Activated CD8-positive, alpha-beta T cell treated with anti-CD3 and anti-CD28 coated beads, Interleukin-2, amount 10 ng/mL, durations not matched to agents 7 days and 5 days (primary cell): ENCODE measurements at regions not wholly inside any gene's neighbourhood (a gene's known extent, or its start where the extent isn't known, plus 50 kb on each side); places are given as distances from the start of the nearest gene placed in this dataset.
"Not testable (repeated sequence)": the region's sequence is repeated elsewhere in the genome, so short reads cannot be mapped to it uniquely, and the experiment has no call there.

ENCODE experiments used
- ATAC-seq: fragments of 150-1000 bp; cut with Tn5 transposase; one replicate; pipeline ENCODE4 v1.10.0; 2021; ENCODE audit warnings: moderate library complexity
- CTCF ChIA-PET: fragments of 350-600 bp; sonication (Branson Sonifier 250); formaldehyde crosslinking; loops from one replicate; lab custom pipeline; 2021; ENCODE audit warnings: antibody characterized with exemption; lab: Charles Lee
- POLR2A ChIA-PET: fragments of 350-600 bp; sonication (Branson Sonifier 250); formaldehyde crosslinking; loops from one replicate; lab custom pipeline; 2021; ENCODE audit warnings: antibody characterized with exemption; lab: Charles Lee
- DNase-seq: peaks from one replicate; pipeline ENCODE4 v3.0.0-alpha.2; 2020
- H3K27ac Mint-ChIP-seq: one replicate; pipeline ENCODE4 v1.8.0; 2021; ENCODE audit warnings: mild to moderate bottlenecking, mixed read lengths
- H3K27me3 Mint-ChIP-seq: one replicate; pipeline ENCODE4 v1.8.0; 2021; ENCODE audit warnings: low read depth, mixed read lengths
- H3K36me3 Mint-ChIP-seq: one replicate; pipeline ENCODE4 v1.8.0; 2021; ENCODE audit warnings: low read depth, mixed read lengths
- H3K4me1 Mint-ChIP-seq: one replicate; pipeline ENCODE4 v1.8.0; 2021; ENCODE audit warnings: low read depth, mixed read lengths
- H3K4me3 Mint-ChIP-seq: one replicate; pipeline ENCODE4 v1.8.0; 2021; ENCODE audit warnings: mild to moderate bottlenecking, mixed read lengths
- H3K9me3 Mint-ChIP-seq: one replicate; pipeline ENCODE4 v1.8.0; 2022; ENCODE audit warnings: mixed read lengths; ENCODE audit not compliant: insufficient read depth

DNA sequence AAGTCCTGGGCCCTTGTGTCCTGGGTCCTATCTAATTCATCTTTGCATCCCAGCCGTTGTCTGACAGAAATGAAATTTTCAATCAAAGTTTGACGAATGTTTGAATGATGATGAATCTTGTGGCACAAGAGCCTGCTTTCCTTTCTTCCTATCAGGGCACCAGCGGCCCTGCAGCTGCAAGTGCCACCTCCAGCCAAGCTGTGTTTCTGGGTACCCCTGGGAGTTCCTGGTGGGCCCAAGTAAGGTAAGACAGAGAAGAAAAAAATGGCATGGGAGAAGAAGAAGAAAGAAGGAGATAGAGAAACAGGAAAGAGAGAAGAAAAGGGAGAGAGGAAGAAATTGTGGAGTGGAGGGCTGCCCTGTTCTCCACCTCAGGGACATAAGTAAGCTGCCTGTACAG, 782.1 kb upstream of the TPTE start:
- DNase-seq (no peak), ATAC-seq (no peak)
- ChIA-PET POLR2A (no interaction called here), CTCF (no interaction called here)
- H3K4me1 Mint-ChIP-seq = no peaks in the 10 kb centered on the region
- no peaks in the 10 kb centered on the region for H3K36me3 Mint-ChIP-seq
- no peak overlapping the region for H3K27ac Mint-ChIP-seq
- no peak overlapping the region for H3K4me3 Mint-ChIP-seq
- H3K27me3 Mint-ChIP-seq = no peaks in the 10 kb centered on the region
- peaks cover 33% of the 10 kb centered on the region for H3K9me3 Mint-ChIP-seq

GRCh38 chr21:9740177-9740941, 781.0 kb upstream of the TPTE start:
- H3K9me3 Mint-ChIP-seq = peaks cover 33% of the 10 kb centered on the region
- H3K4me1 Mint-ChIP-seq, H3K27me3 Mint-ChIP-seq, H3K27ac Mint-ChIP-seq, CTCF ChIA-PET, H3K36me3 Mint-ChIP-seq, ATAC-seq, DNase-seq, H3K4me3 Mint-ChIP-seq, POLR2A ChIA-PET: not testable (repeated sequence)

- H3K27me3 Mint-ChIP-seq, CTCF ChIA-PET, H3K27ac Mint-ChIP-seq, H3K4me3 Mint-ChIP-seq, H3K4me1 Mint-ChIP-seq, H3K36me3 Mint-ChIP-seq, DNase-seq, POLR2A ChIA-PET, ATAC-seq: not testable (repeated sequence)
- H3K9me3 Mint-ChIP-seq = peaks cover 33% of the 10 kb centered on the region
Measured at GRCh38 chr21:9740991-9741742, 780.2 kb upstream of the TPTE start.

DNA sequence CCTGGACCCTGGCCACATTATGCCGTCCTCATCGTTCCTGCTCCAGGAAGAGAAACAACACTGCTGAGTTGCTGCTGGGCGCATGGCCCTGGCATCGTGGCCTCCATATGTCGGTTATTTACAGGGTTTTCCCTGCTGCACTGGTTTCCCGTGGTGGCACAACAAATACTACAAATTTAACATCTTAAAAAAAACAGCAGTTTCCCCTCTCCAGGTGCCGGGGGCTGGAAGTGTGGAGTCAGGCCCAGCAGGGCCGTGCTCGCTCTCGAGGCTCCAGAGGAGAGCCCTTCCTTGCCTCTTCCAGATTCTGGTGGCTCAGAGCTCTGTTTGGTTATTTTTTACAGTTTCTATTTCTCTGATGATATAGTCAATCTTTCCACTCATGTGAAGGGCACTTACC, 777.8 kb upstream of the TPTE start:
- H3K27me3 Mint-ChIP-seq, POLR2A ChIA-PET, H3K4me1 Mint-ChIP-seq, H3K36me3 Mint-ChIP-seq, ATAC-seq, H3K27ac Mint-ChIP-seq, CTCF ChIA-PET, H3K4me3 Mint-ChIP-seq, DNase-seq: not testable (repeated sequence)
- H3K9me3 Mint-ChIP-seq = peaks cover 42% of the 10 kb centered on the region

DNA sequence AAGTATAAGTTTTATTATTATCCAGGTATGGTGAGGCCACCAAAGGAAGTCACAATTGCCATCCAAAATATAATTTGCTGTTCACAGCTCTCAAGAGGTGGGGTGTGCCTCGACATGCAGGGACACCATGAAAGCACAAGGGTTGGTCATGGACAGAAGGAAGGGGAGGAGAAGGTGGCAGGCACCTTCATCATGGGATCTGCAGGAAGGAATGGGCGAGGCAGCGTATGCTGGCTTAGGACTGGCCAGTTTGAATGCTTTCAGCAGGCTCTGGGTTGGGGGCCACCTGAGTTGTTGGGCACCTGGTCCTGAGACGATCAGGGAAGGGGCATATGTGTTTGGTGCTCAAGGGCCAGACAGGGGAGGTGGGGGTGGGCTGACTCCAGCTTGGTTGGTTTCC, 777.2 kb upstream of the TPTE start:
- DNase-seq, H3K4me1 Mint-ChIP-seq, H3K27me3 Mint-ChIP-seq, POLR2A ChIA-PET, H3K4me3 Mint-ChIP-seq, ATAC-seq, H3K27ac Mint-ChIP-seq, H3K36me3 Mint-ChIP-seq, CTCF ChIA-PET: not testable (repeated sequence)
- H3K9me3 Mint-ChIP-seq = peaks cover 42% of the 10 kb centered on the region

- DNase-seq, H3K36me3 Mint-ChIP-seq, H3K27ac Mint-ChIP-seq, H3K4me3 Mint-ChIP-seq, H3K4me1 Mint-ChIP-seq, CTCF ChIA-PET, ATAC-seq, H3K27me3 Mint-ChIP-seq, POLR2A ChIA-PET: not testable (repeated sequence)
- H3K9me3 Mint-ChIP-seq = peaks cover 38% of the 10 kb centered on the region
Measured at GRCh38 chr21:9744593-9744992, 776.8 kb upstream of the TPTE start.

DNA sequence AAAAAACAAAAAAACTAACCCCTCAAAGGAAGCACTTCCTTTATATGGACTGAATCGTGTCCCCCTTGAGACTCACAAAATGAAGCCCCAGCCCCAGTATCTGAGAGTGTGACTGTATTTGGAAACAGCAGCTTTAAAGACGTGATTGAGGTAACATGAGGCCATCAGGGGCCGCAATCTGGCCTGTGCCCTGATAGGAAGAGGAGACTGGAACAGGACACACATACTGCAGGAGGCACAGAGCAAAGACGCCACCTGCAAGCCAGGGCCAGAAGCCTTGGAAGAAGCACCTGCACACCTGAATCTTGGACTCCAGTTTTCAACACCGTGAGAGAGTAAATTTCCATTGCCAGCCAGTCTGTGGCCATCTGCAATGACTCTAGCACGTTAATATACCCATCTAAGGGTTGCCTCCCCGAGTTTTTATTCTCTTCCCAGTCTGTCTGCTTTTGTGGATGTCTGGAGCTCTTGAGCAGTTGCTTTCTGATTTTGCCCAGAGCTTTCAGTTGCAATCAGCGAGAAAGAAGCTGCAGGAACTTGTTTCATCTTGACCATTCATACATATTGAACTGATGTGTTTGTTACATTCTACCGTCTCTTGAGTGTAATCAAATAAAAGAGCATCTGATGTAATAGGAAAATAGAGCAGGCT, 775.8 kb upstream of the TPTE start:
- H3K4me3 Mint-ChIP-seq, ATAC-seq, POLR2A ChIA-PET, H3K4me1 Mint-ChIP-seq, CTCF ChIA-PET, DNase-seq, H3K27ac Mint-ChIP-seq, H3K27me3 Mint-ChIP-seq, H3K36me3 Mint-ChIP-seq: not testable (repeated sequence)
- peaks cover 32% of the 10 kb centered on the region for H3K9me3 Mint-ChIP-seq

DNA sequence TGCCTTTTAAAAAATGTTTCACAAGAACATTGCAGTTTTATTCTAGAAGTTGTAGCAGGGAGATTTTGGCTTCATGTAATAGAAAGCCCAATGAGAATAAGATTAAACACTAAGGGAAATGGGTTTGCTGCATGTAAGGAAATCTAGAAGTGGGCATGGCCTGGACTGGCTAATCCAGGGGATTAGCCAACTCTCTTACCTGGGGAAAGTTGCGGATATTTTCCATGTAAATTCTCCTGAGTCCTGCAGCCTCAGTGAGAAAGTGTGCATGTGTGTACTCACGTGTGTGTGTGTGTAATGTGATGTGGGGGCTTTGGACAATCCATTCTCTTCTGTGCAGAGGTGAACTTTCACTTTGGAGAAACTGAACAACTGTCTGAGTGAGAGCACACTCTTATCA, 775.1 kb upstream of the TPTE start:
- ATAC-seq, DNase-seq, POLR2A ChIA-PET, H3K27me3 Mint-ChIP-seq, H3K27ac Mint-ChIP-seq, H3K36me3 Mint-ChIP-seq, H3K4me1 Mint-ChIP-seq, CTCF ChIA-PET, H3K4me3 Mint-ChIP-seq: not testable (repeated sequence)
- peaks cover 27% of the 10 kb centered on the region for H3K9me3 Mint-ChIP-seq

DNA sequence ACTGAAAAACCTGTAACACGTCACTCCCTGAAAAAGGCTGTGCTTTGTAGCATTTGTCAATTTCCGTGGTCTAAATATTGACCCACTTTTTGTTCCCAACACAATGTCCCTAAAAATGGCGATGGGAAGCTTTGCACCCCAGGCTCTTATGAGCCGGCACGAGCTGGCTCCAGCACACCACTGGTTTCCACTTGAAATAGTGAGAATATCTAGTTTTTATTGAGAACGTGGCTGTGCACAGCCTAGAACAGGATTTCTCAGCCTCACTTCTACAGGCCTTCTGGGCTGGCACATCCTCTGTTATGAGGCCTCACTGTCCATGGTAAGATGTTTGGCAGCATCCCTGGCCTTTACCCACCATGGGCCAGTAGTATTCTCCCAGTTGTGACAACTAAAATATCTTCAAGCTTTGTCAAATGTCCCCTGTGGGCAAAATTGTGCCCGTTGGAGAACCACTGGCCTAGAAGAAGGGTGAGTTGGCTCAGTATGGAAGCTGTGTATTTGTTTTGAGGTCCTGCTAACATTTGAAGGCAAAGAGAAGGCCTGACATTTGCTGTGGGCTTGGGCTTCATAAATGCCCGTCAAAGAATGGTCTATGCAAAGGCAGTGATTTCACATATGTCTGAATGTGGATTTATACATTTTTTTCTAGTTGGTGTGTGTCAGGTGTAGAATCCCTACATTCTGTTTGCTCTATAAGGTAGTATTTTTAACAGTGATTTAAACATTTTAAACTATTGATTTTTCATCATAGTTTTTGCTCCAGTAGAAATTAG, 774.4 kb upstream of the TPTE start:
- DNase-seq, H3K4me3 Mint-ChIP-seq, H3K36me3 Mint-ChIP-seq, CTCF ChIA-PET, H3K4me1 Mint-ChIP-seq, ATAC-seq, POLR2A ChIA-PET, H3K27ac Mint-ChIP-seq, H3K27me3 Mint-ChIP-seq: not testable (repeated sequence)
- peaks cover 21% of the 10 kb centered on the region for H3K9me3 Mint-ChIP-seq

- DNase-seq, CTCF ChIA-PET, H3K36me3 Mint-ChIP-seq, ATAC-seq, H3K4me3 Mint-ChIP-seq, H3K4me1 Mint-ChIP-seq, H3K27ac Mint-ChIP-seq, POLR2A ChIA-PET, H3K27me3 Mint-ChIP-seq: not testable (repeated sequence)
- H3K9me3 Mint-ChIP-seq = peaks cover 21% of the 10 kb centered on the region
Measured at GRCh38 chr21:9747870-9748269, 773.5 kb upstream of the TPTE start.

- ATAC-seq, H3K27ac Mint-ChIP-seq, POLR2A ChIA-PET, H3K4me1 Mint-ChIP-seq, H3K36me3 Mint-ChIP-seq, H3K4me3 Mint-ChIP-seq, DNase-seq, CTCF ChIA-PET, H3K27me3 Mint-ChIP-seq: not testable (repeated sequence)
- peaks cover 21% of the 10 kb centered on the region for H3K9me3 Mint-ChIP-seq
Measured at GRCh38 chr21:9748451-9748850, 772.9 kb upstream of the TPTE start.
